Lower leg skin (tissue), 3 donors: ENCODE measurements at regions not wholly inside any gene's neighbourhood (a gene's known extent, or its start where the extent isn't known, plus 50 kb on each side); places are given as distances from the start of the nearest gene placed in this dataset.

Source experiments
- CTCF ChIP-seq, 3 donors: fragments of 450-650 bp; IDR thresholded peaks; one replicate each; pipeline ENCODE4 v1.5.1; 2016; ENCODE audit warnings: antibody characterized with exemption in 3 of 3, mild to moderate bottlenecking in 3 of 3, moderate library complexity in 2 of 3
- POLR2A ChIP-seq, 2 donors: fragments of 450-650 bp; IDR thresholded peaks; one replicate each; pipeline ENCODE4 v1.6.1; 2016 to 2017; ENCODE audit warnings: antibody characterized with exemption in 2 of 2, mild to moderate bottlenecking in 1 of 2, moderate library complexity in 1 of 2

- TF ChIP-seq CTCF (IDR thresholded peaks at IDR 0.05) (no peak), POLR2A (IDR thresholded peaks at IDR 0.05) (no peak)
Observed at GRCh38 chr4:102445213-102445612, 55.9 kb upstream of the NFKB1 start.
